HG02678 (cell line): ENCODE measurements at regions not wholly inside any gene's neighbourhood (a gene's known extent, or its start where the extent isn't known, plus 50 kb on each side); places are given as distances from the start of the nearest gene placed in this dataset.
A peak's percentile ranks its signal among the peaks of the same experiment; 100 is the strongest.

Experiments used
- ATAC-seq: cut with Tn5 transposase; IDR thresholded peaks from one replicate; pipeline ENCODE4 v1.9.1; 2021; ENCODE audit warnings: mild to moderate bottlenecking, moderate library complexity; ENCODE audit not compliant: unreplicated experiment

DNA sequence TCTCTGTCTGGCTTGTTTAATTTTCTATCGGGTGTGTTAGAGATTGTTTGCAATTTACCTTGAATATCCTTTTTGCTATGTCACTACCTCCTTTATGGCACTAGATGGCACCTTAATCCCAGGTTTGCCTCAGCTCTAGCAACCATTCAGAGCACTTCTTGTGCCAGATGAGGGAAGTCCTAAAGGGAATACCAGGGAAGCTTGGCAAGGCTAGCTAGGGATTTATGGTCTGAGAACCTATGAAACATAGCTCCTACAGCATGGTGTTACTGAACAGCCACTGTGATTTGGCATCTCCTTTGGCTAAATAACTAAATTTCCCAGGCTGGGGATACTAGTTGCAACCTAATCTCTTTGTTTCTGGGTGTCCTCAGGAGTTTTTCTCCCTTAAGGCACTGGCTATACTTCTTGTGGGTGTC, 69.0 kb upstream of the VOPP1 start:
- peak; percentile 89 for ATAC-seq

DNA sequence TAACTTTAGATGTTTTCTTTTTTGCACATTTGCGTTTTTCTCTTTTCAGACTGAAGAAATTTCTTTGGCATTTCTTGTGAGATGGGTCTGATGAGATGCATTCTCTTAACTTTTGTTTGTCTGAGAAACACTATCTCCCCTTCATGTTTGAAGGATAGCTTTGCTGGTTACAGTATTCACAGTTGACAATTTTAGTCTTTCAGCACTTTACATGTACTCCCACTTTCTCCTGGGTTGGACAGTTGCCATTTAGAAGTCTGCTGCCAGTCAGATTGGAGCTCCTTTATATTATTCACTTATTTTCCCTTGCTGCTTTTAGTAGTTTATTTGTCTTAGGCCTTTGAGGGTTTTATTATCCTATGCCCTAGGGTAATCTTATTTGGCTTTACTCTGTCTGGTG, 67.3 kb upstream of the VOPP1 start:
- no peak for ATAC-seq

DNA sequence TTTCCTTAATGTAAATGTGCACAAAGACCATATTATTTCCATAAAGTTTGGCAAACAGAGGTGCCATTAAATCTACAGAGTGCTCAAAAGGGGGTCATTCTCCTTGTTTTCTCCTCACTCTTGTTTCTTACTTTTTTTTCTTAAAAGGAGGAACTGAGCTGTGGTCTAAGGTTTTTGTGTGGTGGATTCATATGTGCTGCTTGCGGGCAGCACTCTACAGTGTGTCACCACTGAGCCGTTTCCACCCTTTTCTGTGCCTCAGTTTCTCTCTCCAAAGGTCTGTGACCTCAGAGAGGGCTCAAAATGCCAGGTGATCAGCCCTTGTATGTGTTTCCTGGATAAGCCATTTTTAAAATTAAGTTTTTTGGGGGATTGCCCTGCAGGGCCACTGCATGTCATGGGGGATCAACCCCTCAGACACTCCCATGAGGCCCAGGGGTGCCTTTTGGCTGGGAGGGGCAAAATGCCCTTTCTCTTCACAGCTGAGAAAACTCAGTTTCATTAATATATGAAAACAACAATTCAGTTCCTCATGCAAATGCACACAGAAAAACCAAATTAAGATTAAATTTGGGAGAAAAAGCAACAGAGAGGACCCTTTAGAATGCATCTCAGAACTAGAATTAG, 56.9 kb upstream of the VOPP1 start:
- ATAC-seq: no peak

GRCh38 chr7:55624813-55625212, 52.5 kb upstream of the VOPP1 start:
- no peak for ATAC-seq

- no peak for ATAC-seq
Measured at GRCh38 chr7:55623617-55624016, 51.3 kb upstream of the VOPP1 start.

- no peak for ATAC-seq
Measured at GRCh38 chr7:55622241-55622640, 49.9 kb upstream of the VOPP1 start.
